ENCODE measurements at regions not wholly inside any gene's neighbourhood (a gene's known extent, or its start where the extent isn't known, plus 50 kb on each side); places are given as distances from the start of the nearest gene placed in this dataset.

GRCh38 chr2:23127465-23127864 lies 257.5 kb upstream of the KLHL29 start:
- TF ChIP-seq CTCF (IDR thresholded peaks at IDR 0.05; ENCODE audit: extremely low read depth, missing control alignments) = no peak
- no peak for DNase-seq (ENCODE audit: low spot score)

- DNase-seq (ENCODE audit: low spot score) = no peak
- no peak for TF ChIP-seq CTCF (IDR thresholded peaks at IDR 0.05; ENCODE audit: extremely low read depth, missing control alignments)
These were observed 256.2 kb upstream of the KLHL29 start for GRCh38 chr2:23128684-23129292.

GRCh38 chr2:23131066-23131575 lies 253.9 kb upstream of the KLHL29 start:
- no peak for TF ChIP-seq CTCF (IDR thresholded peaks at IDR 0.05; ENCODE audit: extremely low read depth, missing control alignments)
- no peak for DNase-seq (ENCODE audit: low spot score)

- no peak for TF ChIP-seq CTCF (IDR thresholded peaks at IDR 0.05; ENCODE audit: extremely low read depth, missing control alignments)
- DNase-seq (ENCODE audit: low spot score) = no peak
These were observed 253.0 kb upstream of the KLHL29 start for GRCh38 chr2:23132000-23132399.

- DNase-seq (ENCODE audit: low spot score) = no peak
- TF ChIP-seq CTCF (IDR thresholded peaks at IDR 0.05; ENCODE audit: extremely low read depth, missing control alignments) = no peak
These were observed 252.0 kb upstream of the KLHL29 start for GRCh38 chr2:23132823-23133595.

- TF ChIP-seq CTCF (IDR thresholded peaks at IDR 0.05; ENCODE audit: extremely low read depth, missing control alignments) = no peak
- DNase-seq (ENCODE audit: low spot score) = no peak
These were observed 250.3 kb upstream of the KLHL29 start for GRCh38 chr2:23134726-23135125.

- DNase-seq (ENCODE audit: low spot score) = no peak
These were observed 249.4 kb upstream of the KLHL29 start for GRCh38 chr2:23135481-23136100.

More at GRCh38 chr2:23135481-23136100, 249.4 kb upstream of the KLHL29 start:
- TF ChIP-seq CTCF (IDR thresholded peaks at IDR 0.05; ENCODE audit: extremely low read depth, missing control alignments) = no peak

All from GM20000 (cell line).